ENCODE measurements at regions not wholly inside any gene's neighbourhood (a gene's known extent, or its start where the extent isn't known, plus 50 kb on each side); places are given as distances from the start of the nearest gene placed in this dataset.
"Not testable (repeated sequence)": the region's sequence is repeated elsewhere in the genome, so short reads cannot be mapped to it uniquely, and the experiment has no call there.

- DNase-seq, result not testable (repeated sequence)
Observed at GRCh38 chr5:177856474-177856873, 73.8 kb upstream of the FAM153A start.

DNA sequence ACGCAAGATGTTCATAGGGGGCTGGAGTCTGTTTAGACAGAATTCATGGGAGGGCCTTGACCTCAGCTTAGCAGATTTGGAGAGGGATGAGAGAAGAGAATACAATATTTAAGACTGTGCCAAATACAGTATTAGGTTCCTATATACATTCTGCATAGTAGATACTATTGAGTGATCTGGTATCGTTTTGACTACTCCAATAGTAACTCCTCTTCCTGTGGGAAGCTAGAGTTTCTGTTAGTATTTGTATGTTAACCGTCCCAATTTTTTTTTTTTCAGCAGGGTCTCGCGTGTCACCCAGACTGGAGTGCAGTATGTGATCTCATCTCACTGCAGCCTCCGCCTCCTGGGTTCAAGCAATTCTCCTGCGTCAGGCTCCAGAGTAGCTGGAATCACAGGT, 65.2 kb upstream of the FAM153A start:
- DNase-seq, result not testable (repeated sequence)

- not testable (repeated sequence) for DNase-seq
Observed at GRCh38 chr5:177846598-177846997, 63.9 kb upstream of the FAM153A start.

DNA sequence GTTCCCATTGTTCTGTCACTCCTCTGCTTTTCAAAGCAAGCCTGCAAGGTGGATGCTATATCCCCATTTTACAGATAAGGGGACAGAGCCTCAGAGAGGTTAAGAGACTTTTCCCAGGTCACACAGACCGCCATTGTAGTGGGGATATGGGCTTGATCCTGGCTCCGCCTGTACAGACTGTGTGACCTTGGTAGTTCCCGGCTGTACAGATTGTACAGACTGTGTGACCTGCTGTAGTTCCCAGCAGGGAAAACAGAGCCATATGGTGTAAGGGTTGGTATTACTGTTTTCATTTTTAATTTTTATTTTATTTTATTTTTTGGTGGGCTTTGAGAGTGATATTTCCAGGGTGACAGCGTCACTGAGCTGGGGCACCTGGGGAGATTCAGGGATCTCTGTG, 63.2 kb upstream of the FAM153A start:
- not testable (repeated sequence) for DNase-seq

DNA sequence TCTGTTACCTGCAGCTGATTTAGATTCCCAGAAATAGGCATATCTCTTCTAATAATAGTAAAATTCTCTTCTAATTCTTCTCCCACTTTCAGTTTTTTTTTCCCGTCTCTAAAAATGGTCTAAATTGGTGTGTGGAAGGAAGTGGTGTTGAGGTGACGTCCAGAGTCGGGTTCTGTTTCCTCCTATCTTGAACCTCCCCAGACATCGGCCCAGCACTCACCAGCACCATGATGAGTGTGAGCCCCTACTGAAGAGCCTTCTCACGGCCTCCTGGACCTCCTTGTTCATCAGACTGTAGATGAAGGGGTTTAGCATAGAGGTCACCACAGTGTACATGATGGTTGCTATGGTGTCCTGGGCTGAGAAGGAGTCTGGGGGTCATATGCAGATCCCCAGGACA, 53.5 kb upstream of the FAM153A start:
- DNase-seq, result not testable (repeated sequence)
